NCI-H187 treated with DMSO at 0.1 percent for 48 hours (cell line): ENCODE measurements at regions not wholly inside any gene's neighbourhood (a gene's known extent, or its start where the extent isn't known, plus 50 kb on each side); places are given as distances from the start of the nearest gene placed in this dataset.

ENCODE experiments used
- DNase-seq: peaks from one replicate; lab custom pipeline; 2025; lab: John Stamatoyannopoulos, UW

DNA sequence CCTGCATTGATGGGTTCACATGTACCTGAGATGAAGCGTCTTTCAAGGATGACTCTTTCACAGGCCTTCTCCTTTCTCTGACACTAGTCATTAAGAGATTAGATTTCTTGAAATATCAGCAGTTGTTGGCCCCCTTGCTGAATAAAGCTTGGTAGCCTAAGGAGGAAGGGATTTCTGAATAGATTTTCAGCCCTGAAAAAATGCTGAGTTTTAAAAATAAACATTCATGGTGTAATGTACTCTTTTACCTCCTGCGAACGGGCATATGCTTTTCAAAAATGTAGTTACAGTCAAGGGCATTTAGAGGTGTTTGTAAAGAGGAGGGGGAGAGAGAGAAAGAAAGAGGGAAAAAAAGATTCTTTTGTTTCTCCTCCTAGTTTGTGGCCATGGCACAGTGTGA lies 222.7 kb downstream of the SOX4 start:
- no peak for DNase-seq

DNA sequence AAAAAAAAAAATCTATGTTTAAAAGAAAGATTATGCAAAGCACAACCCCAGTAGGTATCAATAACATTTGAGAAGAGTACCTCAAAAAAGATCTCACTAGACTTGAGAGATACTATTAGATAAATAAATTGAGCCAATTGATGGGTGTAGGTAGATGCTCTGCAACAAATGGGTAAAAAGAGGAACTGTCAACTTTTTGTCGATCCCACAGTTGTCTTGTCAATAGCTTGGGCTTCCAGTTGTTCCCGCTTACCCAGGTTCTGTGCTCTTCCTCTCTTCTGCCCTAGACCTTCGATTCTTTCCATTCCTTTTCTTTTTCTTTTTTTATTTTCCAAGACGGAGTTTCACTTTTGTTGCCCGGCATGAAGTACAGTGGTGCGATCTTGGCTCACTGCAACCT lies 226.9 kb downstream of the SOX4 start:
- no peak for DNase-seq

DNA sequence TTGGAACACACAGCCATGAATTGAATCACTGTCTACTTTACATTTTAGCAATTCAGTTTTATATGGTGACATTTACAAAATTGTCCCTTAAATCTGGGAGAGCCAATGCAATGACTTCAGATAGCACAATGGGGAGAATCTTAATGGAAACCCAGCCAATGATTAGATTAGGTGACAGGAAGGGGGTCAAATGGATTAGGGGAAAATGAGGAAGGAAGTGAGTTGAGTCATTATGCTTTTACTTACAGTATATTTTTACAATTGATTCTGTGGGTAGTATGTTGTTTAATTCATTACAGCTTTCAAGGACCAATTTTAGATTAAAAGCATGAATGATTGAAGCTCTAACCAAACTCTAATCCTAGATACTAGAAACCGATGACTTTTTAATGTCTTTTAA lies 229.8 kb downstream of the SOX4 start:
- no peak for DNase-seq

DNA sequence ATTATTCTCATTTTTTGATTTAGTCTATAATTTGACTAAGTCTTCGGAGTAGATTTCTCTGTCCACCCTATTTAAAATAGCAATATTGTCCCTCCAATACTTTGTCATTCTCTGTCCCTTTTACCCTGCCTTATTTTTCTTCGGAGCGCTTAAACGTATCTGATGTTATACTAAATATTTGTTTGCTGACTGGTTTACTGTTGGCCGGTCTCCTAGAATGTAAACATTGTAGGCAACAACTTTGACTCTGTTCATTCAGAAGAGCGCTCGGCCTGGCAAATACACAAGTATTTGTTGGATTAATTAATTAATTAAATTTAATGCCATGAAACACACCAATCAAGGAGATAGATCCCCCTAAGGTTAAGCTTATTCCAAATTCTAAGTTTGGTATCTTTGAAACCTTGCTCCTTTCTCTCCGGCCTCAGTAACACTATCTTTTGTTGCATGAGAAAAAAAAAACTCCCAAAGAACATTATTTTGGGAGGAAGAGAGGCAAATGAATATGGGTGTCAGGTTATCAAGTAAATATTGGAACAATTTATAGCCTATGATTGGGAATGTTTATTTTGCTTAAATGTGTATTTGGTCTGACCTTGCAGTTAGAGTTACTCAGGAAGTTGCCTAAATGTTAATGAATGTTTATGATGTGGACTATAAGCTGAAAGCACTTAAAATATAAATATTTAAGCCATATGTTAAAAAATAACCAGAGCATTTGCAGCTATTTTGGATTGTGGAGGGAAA lies 231.1 kb downstream of the SOX4 start:
- DNase-seq, result no peak

DNA sequence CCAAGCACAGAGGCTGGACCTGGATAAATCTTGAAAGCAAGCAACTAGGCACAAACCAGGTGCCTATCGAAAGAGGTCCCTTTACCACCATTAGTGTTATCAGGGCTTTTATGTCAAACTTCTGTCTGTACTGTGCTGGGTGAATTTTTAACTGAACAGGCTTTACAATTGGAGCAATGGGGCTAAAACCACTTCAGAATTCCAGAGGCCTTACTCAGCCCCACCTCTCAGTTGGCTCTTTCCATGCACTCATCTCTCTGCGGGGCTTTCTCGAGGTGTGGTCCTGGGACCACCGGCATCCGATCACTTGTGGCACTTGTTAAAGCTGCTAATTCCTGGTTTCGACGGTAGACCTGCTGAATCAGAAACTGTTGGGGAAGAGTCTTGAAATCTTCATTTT lies 232.5 kb downstream of the SOX4 start:
- no peak for DNase-seq

DNA sequence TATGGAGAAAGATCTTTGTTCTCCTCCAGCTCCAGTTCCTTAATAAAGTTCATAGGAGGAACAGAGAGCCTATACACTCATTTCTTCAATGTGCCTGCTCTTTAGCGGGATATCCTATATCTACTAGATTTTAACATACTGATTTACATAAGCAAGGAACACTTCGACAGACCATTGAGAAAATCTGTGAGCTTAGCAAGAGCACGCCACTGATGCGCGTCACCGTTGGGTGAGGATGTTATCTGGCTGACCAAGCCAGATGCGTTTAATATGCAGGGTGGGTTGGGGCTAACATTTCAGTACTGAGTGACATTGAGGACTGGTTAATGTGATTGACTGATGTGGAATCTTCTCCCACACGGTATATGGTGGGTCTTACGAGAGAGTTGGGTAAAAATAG lies 233.4 kb downstream of the SOX4 start:
- DNase-seq, result no peak

DNA sequence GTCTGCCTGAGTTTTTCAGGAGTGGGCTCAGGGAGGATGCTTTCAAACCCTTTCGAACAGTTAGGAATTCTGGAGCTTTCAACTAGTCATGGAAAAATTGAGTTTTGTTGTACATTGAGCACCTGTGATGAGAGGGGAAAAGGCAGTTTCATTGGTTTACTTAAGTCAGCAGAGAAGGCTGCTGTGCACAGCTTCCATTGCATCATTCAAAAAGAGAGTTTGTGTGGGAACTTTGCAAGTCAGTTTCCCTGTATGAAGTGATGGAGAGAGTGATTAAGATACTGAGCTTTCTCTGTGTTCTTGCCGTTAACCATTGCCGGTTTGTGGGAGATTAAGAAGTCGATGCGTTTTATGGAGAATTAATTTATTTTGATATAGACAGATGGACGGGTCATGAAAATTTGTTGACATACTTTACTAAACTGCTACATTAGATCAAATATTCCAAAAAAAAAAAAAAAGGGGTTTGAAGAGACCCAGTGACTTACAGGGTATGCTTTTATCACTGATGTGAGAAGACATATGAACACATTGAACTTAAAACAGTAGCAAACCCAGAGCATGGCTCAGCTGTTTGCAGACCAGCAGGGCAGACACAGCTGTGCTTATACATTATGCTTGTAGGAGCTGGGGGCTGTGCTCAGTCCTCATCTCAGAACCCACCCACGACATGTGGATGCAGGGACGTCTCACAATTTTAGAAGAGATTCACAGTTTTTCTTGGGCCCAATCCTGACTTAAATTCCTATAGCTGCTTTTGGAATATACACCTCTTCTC lies 234.1 kb downstream of the SOX4 start:
- DNase-seq, result no peak

DNA sequence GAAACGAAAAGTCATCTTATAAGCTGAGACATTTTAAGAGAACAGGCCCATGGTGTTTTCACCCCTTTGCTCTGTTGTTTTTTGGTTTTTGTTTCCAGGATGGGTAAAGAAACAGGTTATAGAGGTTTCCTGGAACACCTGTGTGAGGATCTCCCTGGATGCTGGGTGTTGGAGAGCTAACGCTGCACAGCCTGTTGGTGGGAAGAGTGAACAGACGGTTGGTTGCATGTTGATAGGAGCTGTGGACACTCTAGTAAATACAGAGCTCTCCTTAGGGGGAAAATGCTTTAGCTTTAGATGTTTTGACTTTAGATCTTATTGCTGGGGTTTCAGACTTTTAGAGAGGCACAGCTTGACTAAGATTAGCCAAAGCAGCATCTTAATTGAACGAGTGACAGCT lies 235.2 kb downstream of the SOX4 start:
- no peak for DNase-seq

DNA sequence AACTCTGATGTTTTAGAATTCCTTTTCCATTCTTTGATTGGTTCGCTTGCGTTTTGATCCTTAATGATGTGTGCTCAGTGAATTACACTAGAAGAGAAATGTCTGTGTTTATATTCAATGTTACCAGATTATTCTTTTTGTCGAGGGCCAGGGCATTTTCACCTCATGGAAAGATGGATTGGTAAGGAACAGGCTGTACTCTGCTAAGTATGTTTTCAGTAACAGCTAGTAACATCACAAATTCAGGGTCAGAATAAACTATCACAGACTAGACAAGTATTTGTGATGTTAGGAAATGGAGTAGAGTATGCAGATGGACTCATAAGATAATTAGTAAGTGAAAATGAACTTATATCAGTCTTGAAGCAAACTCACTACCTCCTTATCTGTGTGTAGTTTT lies 235.6 kb downstream of the SOX4 start:
- DNase-seq, result no peak

DNA sequence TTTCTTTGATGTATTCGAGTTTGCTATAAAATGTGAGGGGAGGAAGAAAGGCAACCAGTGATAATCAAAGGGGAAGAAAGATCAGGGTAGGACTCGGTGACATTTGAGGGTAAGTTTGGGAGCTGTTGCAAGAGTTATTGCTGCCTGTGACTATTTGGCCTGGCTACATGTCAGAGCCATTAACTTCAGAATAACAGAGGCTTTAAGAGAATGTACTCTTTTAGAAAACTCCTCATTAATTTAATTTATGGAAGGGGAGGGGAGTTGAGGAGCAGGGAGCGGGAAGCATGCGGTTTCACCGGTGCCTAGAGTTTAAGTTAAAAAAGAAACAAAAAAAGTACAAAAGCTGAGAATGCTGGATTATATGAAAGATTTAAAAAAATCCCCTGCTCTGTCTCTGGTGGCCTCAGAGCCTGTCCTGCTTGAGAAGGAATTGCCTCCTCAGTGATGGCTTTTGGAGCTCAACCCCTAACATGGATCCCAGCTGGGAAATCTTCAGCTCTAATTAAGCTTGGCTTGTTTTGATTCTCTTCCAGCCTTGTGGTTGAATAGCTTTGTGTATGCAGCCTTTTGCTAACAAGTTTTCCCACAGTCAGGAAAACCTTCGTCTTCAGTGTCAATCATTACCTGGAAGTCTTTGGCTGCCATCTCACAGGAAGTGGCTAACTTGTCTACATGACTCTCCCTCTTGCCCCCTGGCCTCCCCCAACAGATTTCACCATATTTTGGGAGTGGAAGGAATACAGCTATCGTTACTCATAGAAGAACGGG lies 238.2 kb downstream of the SOX4 start:
- DNase-seq, result no peak

DNA sequence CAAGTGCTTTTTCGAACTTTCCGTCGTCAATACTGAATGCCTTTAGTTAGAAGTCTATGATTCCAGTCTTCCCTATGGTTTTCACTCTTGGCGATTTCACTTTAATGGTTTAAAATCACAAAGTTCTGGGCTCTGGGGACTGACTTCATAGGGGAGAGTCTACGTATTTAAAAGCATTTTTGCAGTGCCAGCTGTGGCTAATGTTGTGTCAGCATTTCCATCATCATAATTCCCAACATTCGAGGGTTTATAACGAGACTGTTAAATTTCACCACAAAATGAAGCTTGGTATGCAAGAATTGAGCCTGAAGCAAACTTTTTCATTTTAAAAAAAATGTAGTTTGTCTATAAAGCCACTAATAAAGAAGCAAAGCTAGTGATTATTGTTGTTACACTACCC lies 242.7 kb downstream of the SOX4 start:
- DNase-seq, result no peak

DNA sequence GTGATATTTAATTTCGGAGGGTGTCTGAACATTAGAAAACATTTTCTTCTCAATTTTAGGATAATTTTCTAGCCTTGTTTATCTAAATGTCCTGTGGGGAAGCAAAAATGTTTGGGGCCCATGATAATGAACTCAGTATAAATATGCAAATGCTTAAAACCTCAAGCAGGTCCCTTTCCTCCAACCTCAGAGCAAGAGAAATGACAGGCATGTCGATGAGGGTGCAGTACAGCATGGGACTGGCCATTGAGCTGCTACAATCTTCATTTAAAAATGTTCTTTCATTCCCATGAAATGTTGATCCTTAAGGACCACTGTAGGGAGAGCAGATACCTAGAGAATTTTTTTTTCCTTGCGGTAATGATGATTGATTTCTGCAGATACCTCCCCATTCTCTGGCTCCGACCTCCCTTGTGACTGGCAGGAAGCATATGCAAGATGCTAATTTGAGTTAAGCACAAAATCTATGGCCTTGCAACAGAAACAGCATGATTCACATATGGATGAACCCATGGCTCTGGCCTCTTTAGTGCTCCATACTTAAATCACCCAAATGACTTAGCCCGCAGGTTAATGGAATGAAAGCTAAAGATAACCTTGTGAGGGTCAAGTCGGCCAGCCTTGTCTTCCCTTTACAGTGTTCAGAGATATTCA lies 243.3 kb downstream of the SOX4 start:
- DNase-seq, result no peak

DNA sequence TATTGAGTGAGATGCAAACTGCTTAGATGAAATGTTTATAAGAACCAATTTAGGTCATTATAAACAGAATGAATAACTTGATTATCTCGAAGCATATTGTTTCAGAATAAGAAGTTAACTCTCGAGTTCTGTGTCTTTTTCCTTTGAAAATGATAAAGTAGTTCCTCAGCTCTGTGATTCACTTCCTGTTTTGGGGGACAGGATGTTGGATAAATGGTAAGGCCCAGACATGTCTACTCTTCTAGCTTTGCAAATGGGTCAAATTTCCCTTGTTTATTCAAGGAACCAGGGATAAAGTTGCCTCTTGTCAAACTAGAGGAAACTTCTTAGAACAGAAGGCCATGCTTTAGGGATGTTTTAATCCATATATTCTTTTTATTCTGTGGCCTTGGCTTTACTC lies 246.9 kb downstream of the SOX4 start:
- DNase-seq, result no peak

DNA sequence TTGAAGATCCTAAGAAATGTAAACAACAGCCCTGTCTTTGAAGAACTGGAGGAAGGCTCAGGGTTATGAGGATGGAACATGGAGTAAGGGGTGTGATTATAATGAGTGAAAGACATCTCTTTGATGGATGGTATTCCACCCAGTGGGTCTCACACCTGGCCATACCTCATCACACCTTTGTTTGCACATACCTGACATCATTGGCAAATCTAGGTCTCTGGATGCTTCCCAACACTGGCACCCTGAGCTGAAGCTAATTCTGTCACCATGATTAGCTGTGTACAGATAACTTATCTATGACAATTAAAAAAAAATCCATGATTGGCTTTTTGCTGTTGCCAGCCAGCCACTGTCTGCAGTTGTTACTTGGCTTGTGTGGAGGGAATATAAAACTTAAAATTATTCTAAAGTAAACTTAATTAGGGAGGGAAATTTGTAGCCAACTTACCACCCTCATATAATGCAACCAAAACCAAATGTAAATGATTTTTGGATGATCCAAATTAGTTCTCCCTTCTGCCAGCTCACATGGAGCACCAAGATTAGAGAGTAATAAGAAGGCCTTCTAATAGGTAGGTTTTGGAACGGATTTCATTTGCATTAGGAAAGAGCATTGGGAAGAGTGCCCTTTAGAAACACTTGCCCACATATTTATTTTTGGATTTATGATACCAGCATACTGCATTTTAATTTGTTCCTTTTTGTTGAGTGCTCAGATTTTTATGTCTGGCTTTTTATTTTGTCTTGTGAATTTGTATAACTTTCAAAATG lies 249.5 kb downstream of the SOX4 start:
- no peak for DNase-seq

DNA sequence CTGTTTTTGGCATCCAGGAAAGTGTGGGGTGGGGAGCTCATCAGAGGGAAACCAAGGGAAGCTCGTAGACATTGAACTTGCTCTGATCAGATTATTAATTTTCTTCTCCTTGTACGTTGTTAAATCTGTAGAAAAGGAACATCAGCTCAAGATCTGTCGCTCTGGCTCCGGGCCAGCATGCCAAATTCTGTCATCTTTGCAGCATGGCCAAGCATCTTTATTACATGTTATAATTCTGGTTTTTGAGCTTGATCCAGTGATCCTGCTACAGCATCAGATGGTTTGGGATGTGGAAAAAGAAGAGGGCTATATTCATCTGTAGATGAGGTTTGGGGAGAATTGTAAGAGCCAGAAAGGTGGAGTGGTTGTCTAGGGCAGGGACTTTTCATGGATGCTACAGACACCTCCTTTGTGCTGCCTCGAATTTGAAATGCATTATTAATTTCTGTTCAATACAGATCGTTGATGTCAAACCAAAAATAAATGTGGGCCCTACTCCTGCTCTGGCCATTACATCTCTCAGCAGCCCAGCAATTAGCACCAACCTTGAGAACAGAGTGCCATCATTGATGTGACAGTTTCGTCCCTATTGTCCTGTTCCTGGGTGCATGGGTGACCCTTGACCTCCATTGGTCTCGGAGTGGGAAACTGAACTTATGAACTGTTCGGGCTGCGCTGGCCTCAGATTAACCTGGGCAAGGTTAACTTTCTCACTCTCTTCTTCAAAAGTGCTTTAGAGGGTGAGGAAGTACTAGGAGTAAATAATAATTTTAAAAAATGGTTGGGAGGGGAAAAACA lies 250.8 kb downstream of the SOX4 start:
- DNase-seq, result no peak

DNA sequence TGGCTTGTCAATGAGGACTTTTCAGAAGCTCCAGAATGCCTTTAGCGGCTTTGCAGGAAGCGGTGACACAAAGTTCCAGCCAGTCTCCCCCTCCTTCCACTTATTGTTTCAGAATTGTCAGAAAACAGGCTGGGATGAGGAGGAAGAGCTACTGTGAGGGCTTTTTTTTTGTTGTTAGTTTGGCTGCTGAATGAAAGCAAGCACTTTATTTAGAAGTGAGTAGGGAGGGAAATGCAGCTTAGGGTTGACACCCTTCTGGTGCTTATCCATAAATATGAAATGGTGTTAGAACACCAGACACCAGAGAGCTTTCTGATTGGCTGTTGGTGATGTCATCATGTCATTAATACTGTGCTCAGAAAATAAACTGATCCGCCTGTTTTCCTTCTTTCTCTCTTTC lies 251.5 kb downstream of the SOX4 start:
- no peak for DNase-seq

DNA sequence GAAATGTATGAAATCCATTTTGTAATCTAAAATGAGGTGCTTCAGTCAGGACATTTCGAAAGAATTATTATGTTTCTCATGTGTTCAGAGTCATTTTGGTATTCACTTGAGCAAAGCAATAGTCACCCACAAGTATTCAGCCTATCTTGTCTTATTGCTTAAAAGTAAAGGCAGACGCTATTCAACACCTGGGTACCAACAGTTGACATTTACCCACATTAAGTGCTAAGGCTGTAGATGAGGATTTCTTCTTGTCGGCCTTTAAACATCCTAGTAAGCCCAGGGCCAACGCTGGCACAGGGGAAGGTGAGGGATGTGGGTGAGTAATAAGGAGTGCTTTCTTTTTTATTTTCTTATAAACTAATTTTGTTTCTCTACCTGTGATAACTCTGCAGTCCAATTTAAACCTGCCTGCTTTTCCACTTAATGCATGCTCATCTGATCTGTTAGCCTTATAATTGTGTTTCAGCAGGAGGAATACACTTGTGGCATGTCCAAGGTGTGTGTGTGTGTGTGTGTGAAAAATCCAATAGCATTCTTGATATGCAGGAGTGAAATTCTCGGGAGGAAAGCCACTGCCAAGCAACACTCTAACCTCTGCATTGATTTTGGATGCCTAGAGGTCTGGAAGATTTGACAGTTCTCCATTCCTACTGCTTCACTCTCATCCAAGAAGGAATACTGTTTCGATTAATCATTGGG lies 252.0 kb downstream of the SOX4 start:
- DNase-seq, result no peak

DNA sequence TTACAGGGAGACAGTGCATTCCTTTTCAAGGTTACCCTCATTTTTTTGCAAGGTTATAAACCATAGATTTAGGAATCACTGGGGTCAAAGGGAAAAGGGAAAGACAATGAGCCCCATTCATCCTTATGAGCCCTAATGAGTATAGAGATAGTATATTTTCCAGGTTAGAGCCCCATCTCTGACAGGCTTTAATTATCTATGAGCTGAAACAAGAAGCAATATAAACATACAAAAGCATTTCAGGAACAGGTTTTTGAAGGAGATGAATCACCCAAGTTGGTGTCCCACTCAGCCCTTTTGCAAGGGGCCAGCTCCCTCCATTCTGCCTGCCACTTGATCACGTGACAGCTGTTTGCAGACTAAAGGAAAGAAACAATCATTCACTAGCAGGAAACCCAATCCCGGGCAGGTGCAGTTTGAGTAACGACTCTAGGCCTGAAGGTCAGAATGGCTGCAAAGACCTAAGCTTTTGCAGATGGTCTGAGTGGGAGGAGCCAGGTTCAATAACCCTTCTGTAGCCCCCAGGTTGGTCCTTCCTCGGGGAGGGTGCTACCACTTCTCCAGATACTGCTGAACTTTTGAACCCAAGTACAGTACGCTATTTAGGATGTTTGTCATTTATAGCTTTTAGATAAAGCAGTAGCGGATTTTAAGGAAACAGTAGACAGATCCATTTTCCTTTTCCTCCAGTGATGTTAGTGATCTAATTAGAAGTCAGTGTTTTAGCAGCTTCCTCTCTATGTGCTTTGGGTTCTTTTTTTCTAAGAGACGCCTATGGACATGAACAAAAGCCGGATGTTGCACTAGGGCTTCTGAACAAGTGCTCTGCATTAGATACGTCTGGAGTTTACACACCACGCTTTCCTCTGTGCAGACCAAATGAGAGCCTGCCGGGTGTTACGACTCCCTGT lies 253.2 kb downstream of the SOX4 start:
- DNase-seq, result peak; percentile 92
